ENCODE measurements at regions not wholly inside any gene's neighbourhood (a gene's known extent, or its start where the extent isn't known, plus 50 kb on each side); places are given as distances from the start of the nearest gene placed in this dataset.

DNA sequence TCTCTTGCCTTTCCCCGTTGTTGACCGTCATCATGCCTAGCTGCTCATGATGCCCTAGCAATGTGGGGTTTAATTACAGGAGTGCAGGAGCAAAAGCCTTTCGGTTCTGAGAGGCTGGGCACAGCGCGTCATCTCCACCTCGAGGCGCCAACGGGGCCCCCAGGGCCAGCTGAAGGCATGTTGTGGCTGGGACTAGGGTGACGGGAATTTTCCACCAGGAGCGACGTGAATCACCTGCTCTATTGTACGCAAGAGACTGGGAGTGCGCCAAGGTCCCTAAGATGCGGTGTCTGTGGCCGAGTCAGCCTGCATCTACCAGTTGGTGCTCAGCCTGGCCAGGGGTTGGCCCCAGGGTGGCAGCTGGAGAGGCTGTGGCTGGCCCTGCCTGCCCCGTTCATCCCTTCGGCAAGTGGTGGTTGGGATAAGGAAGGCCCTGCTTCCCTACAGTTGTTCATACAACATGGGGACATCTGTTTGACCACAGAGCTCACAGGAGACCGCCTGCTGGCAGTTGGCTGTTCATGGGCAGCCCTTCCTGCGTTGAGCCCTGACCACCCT, 1175.6 kb downstream of the BRD1 start:
- H2AFZ ChIP-seq (ENCODE audit: low read depth, low read length): no peak overlapping the region
- no peak overlapping the region for H3K4me3 ChIP-seq (ENCODE audit: low read length)

DNA sequence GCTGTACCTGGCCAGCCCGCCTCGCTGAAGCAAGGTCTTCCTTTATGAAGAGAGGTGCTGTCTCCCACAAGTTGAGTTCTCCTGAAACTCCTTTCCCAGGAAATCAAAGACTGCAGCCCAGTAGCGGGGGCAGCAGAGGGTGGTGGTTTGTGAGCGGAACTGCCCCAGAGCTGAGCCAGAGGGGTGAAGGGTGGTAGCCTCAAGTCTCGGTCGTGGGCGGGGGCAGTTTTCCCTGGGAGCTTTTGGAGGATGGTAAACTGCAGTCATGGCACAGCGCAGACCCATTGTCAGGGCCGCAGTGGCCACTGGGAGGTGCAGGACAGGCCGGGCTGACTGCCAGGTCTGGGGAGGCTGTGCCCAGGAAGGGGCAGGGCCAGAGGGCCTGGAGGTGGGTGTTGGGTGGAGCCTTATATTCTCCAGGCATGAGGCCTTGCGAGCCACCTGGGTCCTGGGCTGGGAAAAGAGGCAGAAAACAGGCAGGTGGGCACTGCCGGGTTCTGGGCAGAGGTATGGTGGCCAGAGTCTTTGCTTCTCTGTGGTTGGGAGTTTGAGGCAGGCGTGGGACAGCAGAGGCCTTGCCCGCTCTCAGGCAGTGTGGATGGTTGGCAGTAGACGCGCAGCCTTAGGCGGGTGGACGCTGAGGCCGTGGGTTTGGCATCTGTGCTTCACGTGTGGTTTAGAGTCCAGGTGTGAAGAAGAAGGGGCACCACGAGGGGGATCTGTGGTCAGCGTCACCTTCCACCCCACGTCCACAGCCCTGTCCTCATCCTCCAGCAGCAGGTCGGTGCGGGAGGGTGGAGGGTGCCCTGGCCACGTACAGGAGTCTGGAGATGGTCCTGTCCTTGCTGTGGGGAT, 1176.4 kb downstream of the BRD1 start:
- H3K9me3 ChIP-seq (ENCODE audit: low read length): no peaks in the 10 kb centered on the region
- no peak overlapping the region for H2AFZ ChIP-seq (ENCODE audit: low read depth, low read length)
- H3K4me3 ChIP-seq (ENCODE audit: low read length): no peak overlapping the region
- H3K36me3 ChIP-seq (ENCODE audit: insufficient read depth, low read length): no peaks in the 10 kb centered on the region
- no peaks in the 10 kb centered on the region for H3K27me3 ChIP-seq (ENCODE audit: insufficient read depth, low read length)
- H3K4me1 ChIP-seq (ENCODE audit: insufficient read depth, low read length): no peaks in the 10 kb centered on the region

More for the DNA sequence above, 1175.6 kb downstream of the BRD1 start:
- Histone ChIP-seq H3K27me3 (ENCODE audit: insufficient read depth, low read length) (no peaks in the 10 kb centered on the region), H3K9me3 (ENCODE audit: low read length) (no peaks in the 10 kb centered on the region), H3K4me1 (ENCODE audit: insufficient read depth, low read length) (no peaks in the 10 kb centered on the region), H3K36me3 (ENCODE audit: insufficient read depth, low read length) (no peaks in the 10 kb centered on the region)

DNA sequence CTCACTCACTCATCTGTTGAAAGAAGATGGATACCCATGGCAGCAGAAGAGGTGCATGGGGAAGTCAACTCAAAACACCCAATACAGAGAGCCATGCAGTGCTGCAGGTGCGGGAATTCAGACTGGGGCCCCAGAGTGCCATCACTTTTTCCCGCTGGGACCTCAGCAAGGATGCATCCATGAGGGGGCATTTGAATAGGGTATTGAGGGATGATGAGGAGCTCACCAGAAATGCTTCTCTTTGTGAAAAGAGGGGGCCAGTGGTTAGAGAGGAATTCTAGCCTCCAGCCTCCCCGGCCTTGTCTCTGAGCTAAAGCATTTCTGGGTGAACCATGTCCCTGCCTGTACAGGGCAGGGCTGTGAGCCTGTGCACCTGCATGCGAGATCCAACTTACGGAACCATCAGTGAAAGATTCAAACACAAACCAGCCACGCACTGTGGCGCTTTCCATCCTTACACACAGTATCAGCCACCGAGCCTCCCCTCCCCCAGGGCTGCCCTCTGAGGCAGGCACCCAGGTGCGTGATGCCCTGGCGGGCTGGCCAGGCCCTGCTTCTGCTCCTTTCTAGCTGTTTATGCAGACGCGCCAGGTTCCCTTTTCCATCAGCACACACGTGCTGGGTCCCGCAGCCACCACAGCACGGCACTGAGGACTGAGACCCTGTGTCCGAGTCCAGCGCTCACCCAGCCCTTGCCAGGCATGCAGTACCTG, 1177.2 kb downstream of the BRD1 start:
- Histone ChIP-seq H3K4me1 (ENCODE audit: insufficient read depth, low read length) (no peaks in the 10 kb centered on the region), H2AFZ (ENCODE audit: low read depth, low read length) (no peak overlapping the region), H3K9me3 (ENCODE audit: low read length) (no peaks in the 10 kb centered on the region), H3K4me3 (ENCODE audit: low read length) (no peak overlapping the region), H3K36me3 (ENCODE audit: insufficient read depth, low read length) (no peaks in the 10 kb centered on the region), H3K27me3 (ENCODE audit: insufficient read depth, low read length) (no peaks in the 10 kb centered on the region)

DNA sequence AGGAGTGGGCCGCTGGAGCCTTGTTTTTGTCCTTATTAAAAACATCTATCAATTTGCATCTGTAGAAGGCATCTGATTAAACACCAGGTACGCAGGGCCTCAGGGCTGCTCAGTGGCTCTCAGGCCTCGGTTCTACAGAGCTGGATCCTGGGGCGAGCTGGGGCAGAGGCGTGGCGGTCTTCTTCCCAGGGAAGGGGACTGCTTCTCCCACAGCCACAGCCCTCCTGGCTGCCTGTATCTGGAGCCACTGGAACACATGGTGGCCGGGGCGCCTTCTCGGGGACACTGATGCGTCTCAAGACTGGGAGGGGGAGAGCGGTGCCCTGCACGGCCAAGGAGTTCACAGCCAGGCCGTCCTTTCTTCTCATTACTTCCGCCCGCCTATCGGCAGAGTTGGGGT, 1178.2 kb downstream of the BRD1 start:
- no peak overlapping the region for H2AFZ ChIP-seq (ENCODE audit: low read depth, low read length)
- H3K36me3 ChIP-seq (ENCODE audit: insufficient read depth, low read length): no peaks in the 10 kb centered on the region
- no peak overlapping the region for H3K4me3 ChIP-seq (ENCODE audit: low read length)
- H3K9me3 ChIP-seq (ENCODE audit: low read length): no peaks in the 10 kb centered on the region
- H3K4me1 ChIP-seq (ENCODE audit: insufficient read depth, low read length): no peaks in the 10 kb centered on the region
- no peaks in the 10 kb centered on the region for H3K27me3 ChIP-seq (ENCODE audit: insufficient read depth, low read length)

DNA sequence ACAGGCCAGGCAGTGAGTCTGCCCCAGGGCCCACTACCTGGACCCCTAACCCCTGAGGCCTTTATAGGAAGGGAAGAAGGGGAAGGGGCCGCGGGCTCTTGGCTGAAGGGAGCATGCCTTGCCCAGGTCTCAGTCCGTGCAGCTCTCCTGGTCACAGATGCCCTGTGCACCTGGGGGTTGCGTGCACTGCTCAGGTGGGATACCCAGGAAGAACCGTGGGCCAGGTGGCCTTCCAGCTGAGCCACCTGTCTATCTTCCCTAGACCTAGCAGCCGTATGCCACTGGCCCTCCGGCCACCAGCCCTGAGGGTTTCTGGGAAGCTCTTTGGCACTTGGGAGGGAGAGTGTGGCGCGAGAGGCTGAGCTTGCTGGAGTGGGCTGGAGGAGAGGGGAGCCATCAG, 1178.6 kb downstream of the BRD1 start:
- Histone ChIP-seq H3K36me3 (ENCODE audit: insufficient read depth, low read length) (no peaks in the 10 kb centered on the region), H3K27me3 (ENCODE audit: insufficient read depth, low read length) (no peaks in the 10 kb centered on the region), H3K4me3 (ENCODE audit: low read length) (no peak overlapping the region), H3K4me1 (ENCODE audit: insufficient read depth, low read length) (no peaks in the 10 kb centered on the region), H2AFZ (ENCODE audit: low read depth, low read length) (no peak overlapping the region), H3K9me3 (ENCODE audit: low read length) (no peaks in the 10 kb centered on the region)

DNA sequence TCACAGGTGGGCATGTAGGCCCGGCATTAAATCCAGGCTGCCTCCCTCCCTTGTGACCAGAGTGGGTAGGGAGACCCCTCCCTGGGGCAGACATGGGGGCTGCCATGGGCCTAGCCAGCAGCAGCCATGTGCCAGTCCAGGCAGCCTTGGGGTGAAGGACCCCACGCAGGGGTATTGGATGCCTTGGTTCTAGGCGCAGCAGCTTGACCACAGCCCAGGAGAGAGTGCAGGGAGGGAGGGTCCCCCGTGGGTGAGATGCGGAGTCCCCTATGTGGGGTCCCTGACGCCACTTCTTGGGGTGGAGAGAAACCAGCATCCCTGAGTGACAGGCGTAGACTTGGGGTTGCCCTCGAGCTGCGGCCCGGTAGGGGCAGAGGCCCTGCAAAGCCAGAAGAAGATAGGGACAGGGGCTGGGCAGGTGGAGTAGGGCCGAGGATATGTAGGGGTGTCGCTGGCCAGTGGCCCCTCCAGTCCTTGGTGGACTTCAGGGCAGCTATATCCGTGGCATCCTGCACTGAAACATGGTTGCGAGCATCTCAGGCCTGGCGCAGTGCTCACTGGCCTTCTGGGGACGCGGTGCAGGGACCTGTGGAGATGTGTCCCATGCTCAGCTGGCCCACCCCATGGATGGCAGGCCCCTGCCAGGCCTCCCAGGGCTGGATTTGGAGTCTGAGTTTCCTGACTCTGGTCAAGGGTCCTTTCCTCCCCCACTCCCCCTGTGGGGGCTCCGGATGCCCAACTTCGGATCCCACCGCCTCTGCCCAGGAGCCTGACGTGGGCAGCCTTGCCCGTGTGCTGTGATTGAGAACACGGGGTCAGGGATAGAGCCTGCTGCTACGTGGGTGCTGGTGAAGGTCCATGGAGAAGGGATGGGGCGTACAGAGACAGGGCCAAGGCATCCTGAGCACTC, 1179.8 kb downstream of the BRD1 start:
- Histone ChIP-seq H3K4me1 (ENCODE audit: insufficient read depth, low read length) (no peaks in the 10 kb centered on the region), H2AFZ (ENCODE audit: low read depth, low read length) (no peak overlapping the region), H3K27me3 (ENCODE audit: insufficient read depth, low read length) (no peaks in the 10 kb centered on the region), H3K4me3 (ENCODE audit: low read length) (no peak overlapping the region), H3K36me3 (ENCODE audit: insufficient read depth, low read length) (no peaks in the 10 kb centered on the region), H3K9me3 (ENCODE audit: low read length) (no peaks in the 10 kb centered on the region)

DNA sequence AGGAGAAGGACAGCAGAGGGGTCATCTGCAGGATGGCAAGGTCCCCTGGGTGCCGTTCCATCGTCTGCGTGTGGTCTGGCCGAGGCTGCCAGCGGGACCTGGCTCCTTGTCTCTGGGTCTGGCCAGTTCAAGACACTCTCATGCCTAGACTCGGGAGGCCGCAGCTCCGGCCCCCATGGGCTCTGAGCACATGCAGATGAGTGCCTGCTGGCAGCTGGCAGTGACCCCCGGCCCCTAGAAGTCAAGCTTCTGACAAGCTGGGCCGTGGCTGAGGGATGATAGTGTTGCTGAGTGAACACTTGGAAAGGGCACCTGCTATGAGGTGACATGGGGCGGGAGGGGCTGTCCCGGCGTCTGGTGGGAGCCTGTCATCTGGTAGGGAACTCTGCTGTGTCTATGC, 1180.6 kb downstream of the BRD1 start:
- Histone ChIP-seq H2AFZ (ENCODE audit: low read depth, low read length) (no peak overlapping the region), H3K27me3 (ENCODE audit: insufficient read depth, low read length) (no peaks in the 10 kb centered on the region), H3K4me1 (ENCODE audit: insufficient read depth, low read length) (no peaks in the 10 kb centered on the region), H3K4me3 (ENCODE audit: low read length) (no peak overlapping the region), H3K9me3 (ENCODE audit: low read length) (no peaks in the 10 kb centered on the region), H3K36me3 (ENCODE audit: insufficient read depth, low read length) (no peaks in the 10 kb centered on the region)

DNA sequence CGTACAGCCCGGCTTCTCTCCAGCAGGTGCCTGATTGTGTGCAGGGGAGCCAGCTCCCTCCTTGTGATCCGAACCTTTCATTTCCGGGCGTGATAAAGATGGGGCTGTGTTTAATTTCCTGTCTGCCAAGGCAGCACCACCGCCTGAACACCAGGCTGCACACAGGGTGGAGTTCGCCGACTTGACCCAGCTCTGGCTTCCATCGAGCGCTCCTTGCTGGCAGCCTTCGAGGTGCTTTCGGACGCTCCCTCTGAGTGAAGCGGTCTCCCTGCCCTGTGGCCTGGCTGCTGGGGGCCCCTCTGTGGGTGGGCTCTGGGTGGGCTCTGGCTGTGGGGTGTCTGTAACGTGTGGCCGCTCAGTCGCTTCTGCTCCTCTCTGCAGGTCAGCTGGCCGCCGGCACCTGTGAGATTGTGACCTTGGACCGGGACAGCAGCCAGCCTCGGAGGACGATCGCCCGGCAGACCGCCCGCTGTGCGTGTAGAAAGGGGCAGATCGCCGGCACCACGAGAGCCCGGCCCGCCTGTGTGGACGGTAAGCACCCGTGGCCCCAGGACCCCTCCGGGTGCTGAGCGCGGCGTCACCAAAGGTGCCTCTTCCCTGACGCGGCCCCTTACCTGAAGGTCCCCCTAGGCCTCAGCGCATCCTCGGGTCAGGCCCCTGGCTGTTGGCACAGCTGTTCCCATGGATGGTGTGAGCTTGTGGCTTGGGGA, 1181.3 kb downstream of the BRD1 start:
- no peaks in the 10 kb centered on the region for H3K4me1 ChIP-seq (ENCODE audit: insufficient read depth, low read length)
- no peak overlapping the region for H3K4me3 ChIP-seq (ENCODE audit: low read length)
- no peaks in the 10 kb centered on the region for H3K9me3 ChIP-seq (ENCODE audit: low read length)
- H3K36me3 ChIP-seq (ENCODE audit: insufficient read depth, low read length): no peaks in the 10 kb centered on the region
- no peak overlapping the region for H2AFZ ChIP-seq (ENCODE audit: low read depth, low read length)
- H3K27me3 ChIP-seq (ENCODE audit: insufficient read depth, low read length): no peaks in the 10 kb centered on the region

DNA sequence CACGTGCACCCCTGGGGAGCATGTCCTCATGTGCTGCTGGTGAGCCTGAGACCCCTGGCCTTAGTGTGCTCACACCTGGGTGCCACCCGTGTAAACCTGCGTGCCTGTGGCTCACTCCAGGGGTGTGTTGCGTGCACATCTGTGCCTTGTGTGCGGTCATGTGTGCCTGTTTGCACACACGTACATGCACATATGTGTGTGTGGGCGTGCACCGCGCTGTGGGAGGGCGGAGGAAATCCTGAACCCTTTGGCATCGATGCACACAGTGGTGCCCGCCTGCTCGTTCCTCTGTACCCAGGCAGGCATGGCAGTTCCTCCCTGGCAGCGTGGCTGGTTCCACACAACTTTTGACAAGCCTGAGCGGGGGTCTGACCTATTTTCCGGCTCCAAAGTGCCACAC, 1181.9 kb downstream of the BRD1 start:
- H3K4me3 ChIP-seq (ENCODE audit: low read length): no peak overlapping the region
- H3K4me1 ChIP-seq (ENCODE audit: insufficient read depth, low read length): no peaks in the 10 kb centered on the region
- no peaks in the 10 kb centered on the region for H3K36me3 ChIP-seq (ENCODE audit: insufficient read depth, low read length)
- no peaks in the 10 kb centered on the region for H3K9me3 ChIP-seq (ENCODE audit: low read length)
- no peak overlapping the region for H2AFZ ChIP-seq (ENCODE audit: low read depth, low read length)
- H3K27me3 ChIP-seq (ENCODE audit: insufficient read depth, low read length): no peaks in the 10 kb centered on the region

DNA sequence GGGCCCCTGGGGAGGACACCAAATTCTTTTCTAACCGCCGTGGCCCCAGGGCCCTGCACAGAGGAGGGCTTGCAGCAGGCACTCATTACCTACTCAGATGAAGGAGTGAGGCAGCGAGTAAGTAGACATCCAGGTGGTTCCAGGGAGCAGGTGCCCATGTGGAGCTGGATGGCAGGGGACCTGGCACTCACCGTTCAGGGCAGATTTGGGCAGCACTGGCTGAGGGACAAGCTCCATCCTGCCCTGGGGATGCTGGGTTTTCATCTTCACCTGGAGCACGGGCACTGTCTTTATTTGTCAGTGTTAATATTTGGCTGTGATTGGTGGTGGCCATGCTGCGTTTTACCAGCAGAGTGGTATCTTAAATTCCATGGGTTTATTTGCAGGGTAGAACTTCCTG, 1182.7 kb downstream of the BRD1 start:
- H2AFZ ChIP-seq (ENCODE audit: low read depth, low read length): no peak overlapping the region

DNA sequence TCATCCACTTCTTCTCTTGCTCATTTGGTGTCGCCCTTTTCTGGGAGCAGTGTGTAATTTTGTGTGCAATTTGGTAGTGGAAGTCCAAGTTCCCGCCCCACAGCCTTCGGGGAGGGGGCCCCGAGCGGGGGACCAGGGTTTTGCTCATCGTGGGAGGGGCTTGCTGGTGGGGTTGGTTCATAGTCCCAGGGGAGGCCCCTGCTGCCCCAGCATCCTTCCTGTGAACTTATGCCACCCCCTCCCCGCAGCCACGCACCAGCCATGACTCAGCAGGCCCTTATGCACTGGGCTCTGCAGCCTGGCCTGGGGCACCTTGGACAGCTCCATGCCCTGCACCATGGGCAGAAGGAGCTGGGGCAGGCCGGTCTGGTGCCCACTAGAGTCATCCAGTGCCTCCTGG, 1183.6 kb downstream of the BRD1 start:
- no peaks in the 10 kb centered on the region for H3K36me3 ChIP-seq (ENCODE audit: insufficient read depth, low read length)
- H3K4me3 ChIP-seq (ENCODE audit: low read length): no peak overlapping the region
- H3K27me3 ChIP-seq (ENCODE audit: insufficient read depth, low read length): no peaks in the 10 kb centered on the region
- no peaks in the 10 kb centered on the region for H3K9me3 ChIP-seq (ENCODE audit: low read length)
- no peak overlapping the region for H2AFZ ChIP-seq (ENCODE audit: low read depth, low read length)
- H3K4me1 ChIP-seq (ENCODE audit: insufficient read depth, low read length): no peaks in the 10 kb centered on the region

More for the DNA sequence above, 1182.7 kb downstream of the BRD1 start:
- Histone ChIP-seq H3K36me3 (ENCODE audit: insufficient read depth, low read length) (no peaks in the 10 kb centered on the region), H3K4me3 (ENCODE audit: low read length) (no peak overlapping the region), H3K9me3 (ENCODE audit: low read length) (no peaks in the 10 kb centered on the region), H3K27me3 (ENCODE audit: insufficient read depth, low read length) (no peaks in the 10 kb centered on the region), H3K4me1 (ENCODE audit: insufficient read depth, low read length) (no peaks in the 10 kb centered on the region)

DNA sequence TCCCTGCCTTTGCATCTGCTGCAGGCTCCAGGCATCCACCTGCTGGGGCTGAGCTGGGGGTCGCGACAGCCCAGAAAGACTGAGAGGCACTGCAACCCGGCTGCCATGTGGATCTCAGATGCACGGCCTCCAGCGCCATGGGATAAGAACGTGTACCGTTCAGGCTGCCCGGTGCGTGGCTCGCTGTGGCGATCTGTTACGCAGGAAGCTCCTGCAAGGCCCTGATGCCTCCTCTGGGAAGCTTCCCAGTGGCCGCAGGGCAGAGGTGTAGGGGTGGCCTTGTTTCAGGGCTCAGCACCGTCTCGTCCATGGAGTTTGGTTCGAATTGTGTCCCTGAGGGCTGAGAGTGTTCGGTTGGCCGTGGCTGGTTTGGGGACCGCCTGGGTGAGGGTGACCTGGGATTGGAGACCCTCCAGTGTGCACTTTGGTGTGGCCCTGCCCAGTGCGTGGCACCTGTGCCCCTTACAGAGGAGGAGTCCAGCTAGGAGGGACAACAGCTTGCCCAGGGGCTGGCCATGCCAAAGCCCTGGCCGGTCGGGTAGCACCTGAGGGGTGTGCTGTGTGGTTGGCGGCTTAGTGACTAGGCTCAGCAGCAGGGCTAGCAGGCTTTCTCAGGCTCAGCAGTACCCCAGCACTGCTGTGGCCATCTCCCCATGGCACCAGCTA, 1184.5 kb downstream of the BRD1 start:
- Histone ChIP-seq H2AFZ (ENCODE audit: low read depth, low read length) (no peak overlapping the region), H3K27me3 (ENCODE audit: insufficient read depth, low read length) (no peaks in the 10 kb centered on the region), H3K4me3 (ENCODE audit: low read length) (no peak overlapping the region), H3K4me1 (ENCODE audit: insufficient read depth, low read length) (no peaks in the 10 kb centered on the region), H3K36me3 (ENCODE audit: insufficient read depth, low read length) (no peaks in the 10 kb centered on the region), H3K9me3 (ENCODE audit: low read length) (no peaks in the 10 kb centered on the region)

Measured in neuron (in vitro differentiated cells).